Testis (tissue), 2 donors: ENCODE measurements at regions not wholly inside any gene's neighbourhood (a gene's known extent, or its start where the extent isn't known, plus 50 kb on each side); places are given as distances from the start of the nearest gene placed in this dataset.
"Not testable (repeated sequence)": the region's sequence is repeated elsewhere in the genome, so short reads cannot be mapped to it uniquely, and the experiment has no call there.

ENCODE experiments used
- DNase-seq: peaks from one replicate; pipeline ENCODE4 v3.0.0-alpha.2; 2019
- H3K27ac ChIP-seq, 2 donors: fragments of 200-600 bp; sonication (generic); one replicate each; pipeline ENCODE4 v1.5.1; 2019
- H3K27me3 ChIP-seq: fragments of 200-600 bp; sonication (generic); one replicate; pipeline ENCODE4 v1.5.1; 2019
- H3K36me3 ChIP-seq: fragments of 200-600 bp; sonication (generic); one replicate; pipeline ENCODE4 v1.5.1; 2017; ENCODE audit warnings: low read depth; ENCODE audit errors: missing control alignments
- H3K4me1 ChIP-seq: fragments of 200-600 bp; sonication (generic); one replicate; pipeline ENCODE4 v1.5.1; 2019
- H3K4me3 ChIP-seq, 2 donors: fragments of 200-600 bp; sonication (generic); one replicate each; pipeline ENCODE4 v1.5.1; 2017 to 2019
- H3K9me3 ChIP-seq: fragments of 200-600 bp; sonication (generic); one replicate; pipeline ENCODE4 v1.5.1; 2017
- CTCF ChIP-seq, 3 experiments: fragments of 450-650 bp in 2 of 3; fragments of 200-600 bp in 1 of 3; sonication (generic) in 1 of 3; IDR thresholded peaks; one replicate each; pipeline ENCODE4 v1.5.1; 2016 to 2019; ENCODE audit warnings: antibody characterized with exemption in 3 of 3, mild to moderate bottlenecking in 2 of 3, moderate library complexity in 1 of 3
- POLR2A ChIP-seq: fragments of 450-650 bp; IDR thresholded peaks from one replicate; pipeline ENCODE4 v1.6.1; 2017; ENCODE audit warnings: antibody characterized with exemption, mild to moderate bottlenecking, moderate library complexity
- WGBS, 2 donors: methylation state at CpG; one replicate each; pipeline ENCODE4 v1.1.5; 2018; 5-methylcytosine and 5-hydroxymethylcytosine counted together
- intact Hi-C: fragments of 100-400 bp; cut with DNase I; formaldehyde crosslinking; loops from one replicate; pipeline ENCODE4 v1.15.1; 2023; ENCODE audit warnings: low total_unique reads

- intact Hi-C loops = no loop called here
- Histone ChIP-seq H3K4me3 (no peak overlapping the region), H3K36me3 (no peaks in the 10 kb centered on the region), H3K9me3 (no peaks in the 10 kb centered on the region), H3K27ac (no peak overlapping the region), H3K4me1 (no peaks in the 10 kb centered on the region), H3K27me3 (no peaks in the 10 kb centered on the region)
- WGBS, 2 donors = 77 to 87% methylated on average over 2 of the region's 2 CpGs
- no peak for DNase-seq
- TF ChIP-seq CTCF (IDR thresholded peaks at IDR 0.05) (no peak), POLR2A (no peak)
Measured at GRCh38 chr5:163309914-163310313, 127.5 kb upstream of the CCNG1 start.

GRCh38 chr5:163310997-163311396 is 126.4 kb upstream of the CCNG1 start:
- Histone ChIP-seq H3K9me3 (no peaks in the 10 kb centered on the region), H3K36me3 (no peaks in the 10 kb centered on the region), H3K4me1 (no peaks in the 10 kb centered on the region), H3K27ac (no peak overlapping the region), H3K4me3 (no peak overlapping the region), H3K27me3 (no peaks in the 10 kb centered on the region)
- no peak for DNase-seq
- TF ChIP-seq POLR2A (no peak), CTCF (IDR thresholded peaks at IDR 0.05) (no peak)
- 50 to 53% methylated on average over 1 of the region's 1 CpG for WGBS, 2 donors
- intact Hi-C loops = no loop called here

- Histone ChIP-seq H3K9me3 (no peaks in the 10 kb centered on the region), H3K36me3 (no peaks in the 10 kb centered on the region), H3K4me3 (no peak overlapping the region), H3K27me3 (no peaks in the 10 kb centered on the region), H3K4me1 (no peaks in the 10 kb centered on the region), H3K27ac (no peak overlapping the region)
- TF ChIP-seq POLR2A (no peak), CTCF (IDR thresholded peaks at IDR 0.05) (no peak)
- intact Hi-C loops = no loop called here
- WGBS, 2 donors = 69 to 75% methylated on average over 2 of the region's 2 CpGs
- no peak for DNase-seq
Measured at GRCh38 chr5:163312598-163312997, 124.8 kb upstream of the CCNG1 start.

GRCh38 chr5:163313049-163313448 is 124.3 kb upstream of the CCNG1 start:
- WGBS, 2 donors = 61 to 86% methylated on average over 7 of the region's 7 CpGs
- intact Hi-C loops, H3K36me3 ChIP-seq, H3K4me1 ChIP-seq, H3K27me3 ChIP-seq, H3K27ac ChIP-seq, H3K4me3 ChIP-seq, H3K9me3 ChIP-seq, DNase-seq: not testable (repeated sequence)

- WGBS, 2 donors = 86 to 88% methylated on average over 6 of the region's 6 CpGs
- H3K27ac ChIP-seq, H3K36me3 ChIP-seq, DNase-seq, intact Hi-C loops, H3K27me3 ChIP-seq, H3K4me3 ChIP-seq, H3K9me3 ChIP-seq, H3K4me1 ChIP-seq: not testable (repeated sequence)
Measured at GRCh38 chr5:163316374-163316773, 121.0 kb upstream of the CCNG1 start.

- no peaks in the 10 kb centered on the region for H3K4me1 ChIP-seq
- DNase-seq = no peak
- no peak overlapping the region for H3K27ac ChIP-seq
- no peaks in the 10 kb centered on the region for H3K27me3 ChIP-seq
- TF ChIP-seq CTCF (IDR thresholded peaks at IDR 0.05) (no peak), POLR2A (no peak)
- WGBS, 2 donors = 77 to 96% methylated on average over 11 to 14 of the region's 14 CpGs
- no peaks in the 10 kb centered on the region for H3K36me3 ChIP-seq
- no peak overlapping the region for H3K4me3 ChIP-seq
- intact Hi-C loops = no loop called here
- H3K9me3 ChIP-seq = no peaks in the 10 kb centered on the region
Measured at GRCh38 chr5:163318707-163319106, 118.7 kb upstream of the CCNG1 start.
